Neural cell (in vitro differentiated cells): ENCODE measurements at regions not wholly inside any gene's neighbourhood (a gene's known extent, or its start where the extent isn't known, plus 50 kb on each side); places are given as distances from the start of the nearest gene placed in this dataset.

Experiments
- H2AFZ ChIP-seq: fragments of 200-600, 300-800 bp; sonication (generic), shearing (Covaris generic); 2 replicates; pipeline ENCODE4 v1.6.0; 2014; ENCODE audit warnings: low read depth, mild to moderate bottlenecking, antibody characterized with exemption, low read length, moderate library complexity
- H3F3A ChIP-seq: fragments of 200-600 bp; shearing (Covaris generic); 2 replicates; pipeline ENCODE4 v1.6.1; 2016; ENCODE audit warnings: mild to moderate bottlenecking, moderate library complexity, mixed read lengths, antibody characterized with exemption, low read length; ENCODE audit not compliant: insufficient read depth, poor library complexity, severe bottlenecking
- H3K27ac ChIP-seq: fragments of 200-600, 300-800 bp; sonication (generic), shearing (Covaris generic); 2 replicates; pipeline ENCODE4 v1.5.1; 2014; ENCODE audit warnings: mild to moderate bottlenecking, low read length, moderate library complexity
- H3K27me3 ChIP-seq: fragments of 300-800, 200-600 bp; sonication (generic), shearing (Covaris generic); 2 replicates; pipeline ENCODE4 v1.6.0; 2014; ENCODE audit warnings: mild to moderate bottlenecking, low read depth, low read length, moderate library complexity; ENCODE audit not compliant: insufficient read depth
- H3K36me3 ChIP-seq: fragments of 300-800, 200-600 bp; sonication (generic), shearing (Covaris generic); 2 replicates; pipeline ENCODE4 v1.5.1; 2014; ENCODE audit warnings: mild to moderate bottlenecking, antibody characterized with exemption, low read length, moderate library complexity; ENCODE audit not compliant: insufficient read depth
- H3K4me2 ChIP-seq: fragments of 300-800, 200-600 bp; sonication (generic), shearing (Covaris generic); 2 replicates; pipeline ENCODE4 v1.6.0; 2014; ENCODE audit warnings: mild to moderate bottlenecking, low read length
- H3K4me3 ChIP-seq: fragments of 300-800, 200-600 bp; sonication (generic), shearing (Covaris generic); 2 replicates; pipeline ENCODE4 v1.5.1; 2014; ENCODE audit warnings: mild to moderate bottlenecking, low read length, moderate library complexity
- H3K79me2 ChIP-seq: fragments of 200-600 bp; shearing (Covaris generic); replicated peaks from 2 replicates; pipeline ENCODE4 v1.6.0; 2014; ENCODE audit warnings: mild to moderate bottlenecking, low read length, moderate library complexity; ENCODE audit not compliant: insufficient read depth
- H3K9ac ChIP-seq: fragments of 300-800, 200-600 bp; sonication (generic), shearing (Covaris generic); 2 replicates; pipeline ENCODE4 v1.6.1; 2016; ENCODE audit warnings: mild to moderate bottlenecking, low read length, mixed read lengths
- H3K9me2 ChIP-seq: fragments of 200-600 bp; shearing (Covaris generic); 2 replicates; pipeline ENCODE4 v1.6.1; 2016; ENCODE audit warnings: mild to moderate bottlenecking, low read length, mixed read lengths; ENCODE audit not compliant: insufficient read depth
- H3K9me3 ChIP-seq: fragments of 200-600, 300-800 bp; sonication (generic), shearing (Covaris generic); 2 replicates; pipeline ENCODE4 v1.6.1; 2016; ENCODE audit warnings: mild to moderate bottlenecking, mixed run types, low read length, moderate library complexity, mixed read lengths
- H4K20me1 ChIP-seq: fragments of 200-600 bp; shearing (Covaris generic); 2 replicates; pipeline ENCODE4 v1.6.1; 2016; ENCODE audit warnings: mild to moderate bottlenecking, mixed run types; ENCODE audit not compliant: insufficient read depth
- CTCF ChIP-seq: fragments of 450-650 bp; IDR thresholded peaks from 2 replicates; pipeline ENCODE4 v1.5.1; 2014; ENCODE audit warnings: antibody characterized with exemption, mild to moderate bottlenecking, moderate library complexity; ENCODE audit not compliant: poor library complexity, severe bottlenecking
- EP300 ChIP-seq: fragments of 450-650 bp; conservative IDR thresholded peaks from 2 replicates; pipeline ENCODE4 v1.6.1; 2014; ENCODE audit warnings: antibody characterized with exemption, mild to moderate bottlenecking, moderate library complexity; ENCODE audit not compliant: poor library complexity, severe bottlenecking
- EZH2 ChIP-seq: fragments of 200-600, 300-800 bp; shearing (Covaris generic), sonication (generic); IDR thresholded peaks from 2 replicates; pipeline ENCODE4 v1.6.1; 2014; ENCODE audit warnings: antibody characterized with exemption, low read length, borderline replicate concordance, mild to moderate bottlenecking; ENCODE audit not compliant: insufficient read depth, poor library complexity, severe bottlenecking
- MXI1 ChIP-seq: fragments of 450-650 bp; conservative IDR thresholded peaks from 2 replicates; pipeline ENCODE4 v1.6.1; 2014; ENCODE audit warnings: antibody characterized with exemption, mild to moderate bottlenecking; ENCODE audit not compliant: poor library complexity, severe bottlenecking
- POLR2AphosphoS5 ChIP-seq: IDR thresholded peaks from 2 replicates; pipeline ENCODE4 v1.6.1; 2012
- RAD21 ChIP-seq: fragments of 450-650 bp; conservative IDR thresholded peaks from 2 replicates; pipeline ENCODE4 v1.6.1; 2014; ENCODE audit warnings: antibody characterized with exemption, mild to moderate bottlenecking, moderate library complexity
- REST ChIP-seq: IDR thresholded peaks from 2 replicates; pipeline ENCODE4 v1.6.1; 2012; ENCODE audit warnings: borderline replicate concordance
- SMC3 ChIP-seq: fragments of 450-650 bp; conservative IDR thresholded peaks from 2 replicates; pipeline ENCODE4 v1.6.1; 2014; ENCODE audit warnings: antibody characterized with exemption, mild to moderate bottlenecking, moderate library complexity; ENCODE audit not compliant: poor library complexity
- TAF1 ChIP-seq: IDR thresholded peaks from 2 replicates; pipeline ENCODE4 v1.6.1; 2012; ENCODE audit warnings: low read depth

- H4K20me1 ChIP-seq, result no peaks in the 10 kb centered on the region
- H3F3A ChIP-seq, result no peaks in the 10 kb centered on the region
- no peaks in the 10 kb centered on the region for H3K27me3 ChIP-seq
- no peaks in the 10 kb centered on the region for H3K36me3 ChIP-seq
- no peak overlapping the region for H3K4me3 ChIP-seq
- H3K9me3 ChIP-seq, result no peaks in the 10 kb centered on the region
- H2AFZ ChIP-seq, result no peak overlapping the region
- TF ChIP-seq EP300 (no peak), REST (no peak), SMC3 (no peak)
- no peaks in the 10 kb centered on the region for H3K9me2 ChIP-seq
- H3K79me2 ChIP-seq, result no peaks in the 10 kb centered on the region
- H3K27ac ChIP-seq, result no peak overlapping the region
- no peak overlapping the region for H3K4me2 ChIP-seq
- no peak overlapping the region for H3K9ac ChIP-seq
These were observed 425.2 kb downstream of the RWDD3 start for GRCh38 chr1:95659166-95659565.

DNA sequence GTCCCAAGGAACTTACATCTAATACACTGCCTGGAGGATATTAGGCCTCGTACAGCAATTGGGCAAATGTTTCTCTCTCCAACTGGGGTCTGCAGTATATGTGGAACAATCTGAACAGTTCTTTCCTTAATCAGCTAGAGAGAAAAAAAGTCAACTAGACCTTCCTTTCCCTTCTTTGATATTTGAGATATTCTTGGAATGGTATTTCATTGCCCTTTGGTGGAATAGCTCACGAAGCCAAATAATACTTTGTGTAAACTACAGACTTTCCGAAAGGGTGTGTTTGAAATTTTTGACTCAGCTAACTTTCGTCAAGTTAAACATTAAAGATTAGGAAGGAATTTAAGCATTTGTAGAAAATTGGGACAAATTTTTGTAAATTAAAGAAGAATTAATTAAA is 425.6 kb downstream of the RWDD3 start:
- H3K36me3 ChIP-seq, result no peaks in the 10 kb centered on the region
- H3K27me3 ChIP-seq, result no peaks in the 10 kb centered on the region
- H3F3A ChIP-seq, result no peaks in the 10 kb centered on the region
- no peak overlapping the region for H3K4me2 ChIP-seq
- H3K4me3 ChIP-seq, result no peak overlapping the region
- H3K27ac ChIP-seq, result no peak overlapping the region
- H3K79me2 ChIP-seq, result no peaks in the 10 kb centered on the region
- no peak overlapping the region for H2AFZ ChIP-seq
- no peaks in the 10 kb centered on the region for H3K9me3 ChIP-seq
- no peaks in the 10 kb centered on the region for H4K20me1 ChIP-seq
- TF ChIP-seq REST (no peak), TAF1 (no peak)
- no peaks in the 10 kb centered on the region for H3K9me2 ChIP-seq
- H3K9ac ChIP-seq, result no peak overlapping the region

- Histone ChIP-seq H3F3A (no peaks in the 10 kb centered on the region), H3K79me2 (no peaks in the 10 kb centered on the region), H3K36me3 (no peaks in the 10 kb centered on the region), H3K9me3 (no peaks in the 10 kb centered on the region), H3K4me3 (no peak overlapping the region), H2AFZ (no peak overlapping the region), H3K4me2 (no peak overlapping the region), H3K27me3 (no peaks in the 10 kb centered on the region), H3K9me2 (no peaks in the 10 kb centered on the region), H3K9ac (no peak overlapping the region), H3K27ac (no peak overlapping the region), H4K20me1 (no peaks in the 10 kb centered on the region)
- no peak for TF ChIP-seq CTCF
- TF ChIP-seq REST, result no peak
- TF ChIP-seq EZH2, result no peak
- no peak for TF ChIP-seq MXI1
- TF ChIP-seq RAD21, result no peak
- TF ChIP-seq SMC3, result no peak
- no peak for TF ChIP-seq POLR2AphosphoS5
- no peak for TF ChIP-seq TAF1
- no peak for TF ChIP-seq EP300
These were observed 426.7 kb downstream of the RWDD3 start for GRCh38 chr1:95660736-95661135.
